H9 (cell line): ENCODE measurements at regions not wholly inside any gene's neighbourhood (a gene's known extent, or its start where the extent isn't known, plus 50 kb on each side); places are given as distances from the start of the nearest gene placed in this dataset.

Experiments
- DNase-seq: peaks from one replicate; pipeline ENCODE4 v3.0.0-alpha.2; 2017
- H2AFZ ChIP-seq: one replicate; pipeline ENCODE4 v1.6.1; 2013; ENCODE audit warnings: mild to moderate bottlenecking, low read length, control low read depth, moderate library complexity
- H2AK5ac ChIP-seq: 2 replicates; pipeline ENCODE4 v1.6.1; 2013; ENCODE audit warnings: low read length, control low read depth, mixed read lengths; ENCODE audit not compliant: insufficient read length
- H2BK120ac ChIP-seq: one replicate; pipeline ENCODE4 v1.6.1; 2013; ENCODE audit warnings: low read depth, mild to moderate bottlenecking, low read length, control low read depth, inconsistent platforms; ENCODE audit not compliant: poor library complexity, severe bottlenecking
- H2BK12ac ChIP-seq: 2 replicates; pipeline ENCODE4 v1.6.1; 2013; ENCODE audit warnings: low read length, control low read depth, mixed read lengths, low read depth; ENCODE audit not compliant: insufficient read length
- H2BK15ac ChIP-seq: 2 replicates; pipeline ENCODE4 v1.6.1; 2013; ENCODE audit warnings: low read depth, low read length, control low read depth
- H2BK20ac ChIP-seq: one replicate; pipeline ENCODE4 v1.6.1; 2013; ENCODE audit warnings: low read depth, mild to moderate bottlenecking, low read length, control low read depth, inconsistent platforms; ENCODE audit not compliant: poor library complexity, severe bottlenecking
- H2BK5ac ChIP-seq: 2 replicates; pipeline ENCODE4 v1.6.1; 2013; ENCODE audit warnings: low read length, control low read depth, mixed read lengths; ENCODE audit not compliant: insufficient read length
- H3K14ac ChIP-seq: 2 replicates; pipeline ENCODE4 v1.6.1; 2013; ENCODE audit warnings: low read length, control low read depth; ENCODE audit not compliant: insufficient read depth
- H3K18ac ChIP-seq: 2 replicates; pipeline ENCODE4 v1.6.1; 2013; ENCODE audit warnings: low read depth, mild to moderate bottlenecking, mixed read lengths, low read length, control low read depth; ENCODE audit not compliant: insufficient read length
- H3K23ac ChIP-seq: 2 replicates; pipeline ENCODE4 v1.6.1; 2013; ENCODE audit warnings: low read length, control low read depth, mixed read lengths, low read depth; ENCODE audit not compliant: insufficient read length
- H3K23me2 ChIP-seq: 2 replicates; pipeline ENCODE4 v1.6.1; 2013; ENCODE audit warnings: low read depth, mild to moderate bottlenecking, mixed read lengths, low read length, control low read depth; ENCODE audit not compliant: insufficient read length, poor library complexity, severe bottlenecking
- H3K27ac ChIP-seq: 2 replicates; pipeline ENCODE4 v1.5.1; 2013; ENCODE audit warnings: low read length, control low read depth, mixed read lengths, low read depth; ENCODE audit not compliant: insufficient read length
- H3K27me3 ChIP-seq: 2 replicates; pipeline ENCODE4 v1.6.1; 2013; ENCODE audit warnings: low read length, control low read depth, inconsistent platforms; ENCODE audit not compliant: insufficient read depth
- H3K4ac ChIP-seq: 2 replicates; pipeline ENCODE4 v1.6.1; 2013; ENCODE audit warnings: low read depth, mild to moderate bottlenecking, control low read depth, inconsistent platforms, low read length, moderate library complexity
- H3K4me1 ChIP-seq: 2 replicates; pipeline ENCODE4 v1.6.1; 2013; ENCODE audit warnings: low read length, control low read depth, inconsistent platforms; ENCODE audit not compliant: insufficient read depth
- H3K4me2 ChIP-seq: 2 replicates; pipeline ENCODE4 v1.6.1; 2013; ENCODE audit warnings: low read length, control low read depth, mixed read lengths; ENCODE audit not compliant: insufficient read length, insufficient read depth
- H3K56ac ChIP-seq: 2 replicates; pipeline ENCODE4 v1.6.1; 2013; ENCODE audit warnings: low read depth, mild to moderate bottlenecking, mixed read lengths, low read length, control low read depth; ENCODE audit not compliant: insufficient read length
- H3K79me1 ChIP-seq: 2 replicates; pipeline ENCODE4 v1.6.1; 2013; ENCODE audit warnings: low read depth, mild to moderate bottlenecking, moderate library complexity, low read length, control low read depth, inconsistent platforms; ENCODE audit not compliant: insufficient read depth, poor library complexity, severe bottlenecking
- H3K79me2 ChIP-seq: 2 replicates; pipeline ENCODE4 v1.6.1; 2013; ENCODE audit warnings: low read length, control low read depth, inconsistent platforms; ENCODE audit not compliant: insufficient read depth
- H3K9ac ChIP-seq: 2 replicates; pipeline ENCODE4 v1.6.1; 2013; ENCODE audit warnings: low read length, control low read depth, mixed read lengths; ENCODE audit not compliant: insufficient read length; ENCODE audit errors: extremely low read depth
- H3K9me3 ChIP-seq: one replicate; pipeline ENCODE4 v1.6.1; 2013; ENCODE audit warnings: low read depth, low read length, inconsistent platforms; ENCODE audit not compliant: control insufficient read depth
- H3T11ph ChIP-seq: one replicate; pipeline ENCODE4 v1.6.1; 2013; ENCODE audit warnings: mild to moderate bottlenecking, low read length, control low read depth, inconsistent platforms
- H4K20me1 ChIP-seq: one replicate; pipeline ENCODE4 v1.6.1; 2013; ENCODE audit not compliant: control insufficient read depth, insufficient read length, insufficient read depth
- H4K5ac ChIP-seq: 2 replicates; pipeline ENCODE4 v1.6.1; 2013; ENCODE audit warnings: low read depth, mild to moderate bottlenecking, mixed read lengths, low read length, control low read depth; ENCODE audit not compliant: insufficient read length
- H4K8ac ChIP-seq: replicated peaks from 2 replicates; pipeline ENCODE4 v1.6.1; 2013; ENCODE audit warnings: low read length, control low read depth, mixed read lengths, low read depth; ENCODE audit not compliant: insufficient read length
- H4K91ac ChIP-seq: 2 replicates; pipeline ENCODE4 v1.6.1; 2013; ENCODE audit warnings: low read depth, mild to moderate bottlenecking, moderate library complexity, mixed read lengths, low read length, control low read depth; ENCODE audit not compliant: insufficient read length
- H3K27ac Mint-ChIP-seq, 3 experiments: 2 replicates in 2 of 3; 3 replicates in 1 of 3; pipeline ENCODE4 v1.8.0; 2020 to 2021; ENCODE audit warnings: mixed read lengths in 3 of 3, mild to moderate bottlenecking in 1 of 3, moderate library complexity in 1 of 3
- H3K27me3 Mint-ChIP-seq: 2 replicates; pipeline ENCODE4 v1.8.0; 2021; ENCODE audit warnings: low read depth, mild to moderate bottlenecking, moderate library complexity, mixed read lengths
- H3K36me3 Mint-ChIP-seq, 3 experiments: 2 replicates in 2 of 3; 3 replicates in 1 of 3; pipeline ENCODE4 v1.8.0; 2020 to 2021; ENCODE audit warnings: low read depth in 3 of 3, mixed read lengths in 3 of 3; ENCODE audit not compliant: insufficient read depth in 1 of 3
- H3K4me1 Mint-ChIP-seq, 2 experiments: 2 replicates each; pipeline ENCODE4 v1.8.0; 2020; ENCODE audit warnings: mixed read lengths in 2 of 2
- H3K4me3 Mint-ChIP-seq, 2 experiments: 2 replicates in 1 of 2; 3 replicates in 1 of 2; pipeline ENCODE4 v1.8.0; 2020 to 2021; ENCODE audit warnings: mild to moderate bottlenecking in 2 of 2, mixed read lengths in 2 of 2, moderate library complexity in 1 of 2
- H3K9me3 Mint-ChIP-seq, 2 experiments: 2 replicates in 1 of 2; 3 replicates in 1 of 2; pipeline ENCODE4 v1.8.0; 2020; ENCODE audit warnings: mild to moderate bottlenecking in 2 of 2, mixed read lengths in 2 of 2, moderate library complexity in 1 of 2
- CTCF ChIP-seq: fragments of 200-600 bp; sonication (generic); conservative IDR thresholded peaks from 3 replicates; pipeline ENCODE4 v1.8.0; 2021; ENCODE audit warnings: antibody characterized with exemption, mild to moderate bottlenecking
- WGBS: extraction: QIAGEN DNeasy Blood & Tissue Kit; methylation state at CpG from one replicate; pipeline ENCODE4 v1.1.7; 2013; ENCODE audit warnings: missing lambda C conversion rate, low lambda C conversion rate, mixed read lengths; ENCODE audit not compliant: insufficient read length; ENCODE audit errors: extremely low coverage; 5-methylcytosine and 5-hydroxymethylcytosine counted together

- 0 out of 3 replicates have a peak, but pooled peaks have one; percentile 24 for TF ChIP-seq CTCF
- Histone ChIP-seq H3K14ac (no peak overlapping the region), H3K56ac (no peak overlapping the region), H3K27ac (no peak overlapping the region), H4K20me1 (no peaks in the 10 kb centered on the region), H3K79me1 (no peaks in the 10 kb centered on the region), H2AFZ (no peak overlapping the region), H2AK5ac (no peak overlapping the region), H2BK12ac (no peak overlapping the region), H2BK15ac (no peak overlapping the region), H3K27me3 (no peaks in the 10 kb centered on the region), H4K8ac (no peak overlapping the region), H3K23me2 (no peaks in the 10 kb centered on the region), H2BK5ac (no peak overlapping the region), H3T11ph (no peak overlapping the region), H2BK120ac (no peak overlapping the region), H2BK20ac (no peak overlapping the region), H3K4ac (no peak overlapping the region), H3K79me2 (no peaks in the 10 kb centered on the region), H3K23ac (no peak overlapping the region), H3K9me3 (no peaks in the 10 kb centered on the region), H4K91ac (no peak overlapping the region), H3K9ac (no peak overlapping the region), H3K4me1 (0 out of 2 replicates have a peak, but pooled peaks cover 2% of the 10 kb centered on the region), H4K5ac (no peak overlapping the region), H3K4me2 (no peak overlapping the region), H3K18ac (no peak overlapping the region)
- WGBS: no CpG with 5 or more reads among the region's 4 CpGs
- H3K27ac Mint-ChIP-seq: peak overlapping the region in 1 of 3 experiments; percentile 12; a peak in 2 of 7 replicates
- H3K27me3 Mint-ChIP-seq: no peaks in the 10 kb centered on the region
- H3K36me3 Mint-ChIP-seq: 0 out of 7 replicates have a peak, but pooled peaks cover 0 to 1% (median 0%) of the 10 kb centered on the region in 3 experiments
- no peak for DNase-seq
- H3K4me3 Mint-ChIP-seq: no peak overlapping the region
- no peaks in the 10 kb centered on the region for H3K9me3 Mint-ChIP-seq
- H3K4me1 Mint-ChIP-seq: peaks cover 7% of the 10 kb centered on the region in 2 experiments
Observed at GRCh38 chr4:178470996-178471784, 1029.0 kb upstream of the AGA start.
